ENCODE measurements at regions not wholly inside any gene's neighbourhood (a gene's known extent, or its start where the extent isn't known, plus 50 kb on each side); places are given as distances from the start of the nearest gene placed in this dataset.

DNA sequence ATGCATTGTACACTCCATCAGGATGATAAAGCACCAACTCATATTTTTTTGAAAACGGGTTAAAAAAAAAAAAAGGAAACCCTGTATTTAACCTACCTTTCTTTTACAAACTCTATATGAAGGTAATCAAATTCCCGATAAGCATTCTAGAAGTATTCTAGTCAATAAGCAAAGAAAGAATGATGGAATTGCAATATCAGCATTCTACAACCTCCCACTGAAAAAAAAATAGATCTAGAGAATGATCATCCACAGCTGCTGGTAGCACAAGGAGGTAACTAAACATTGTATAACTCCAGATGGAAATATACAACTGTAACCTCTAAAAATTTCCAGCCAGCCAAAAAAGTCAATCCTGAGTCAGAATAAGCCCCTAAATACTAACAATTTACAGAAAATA, 95.3 kb upstream of the DCC start:
- TF ChIP-seq CTCF (IDR thresholded peaks at IDR 0.05; ENCODE audit: low read depth, low read length, poor library complexity, severe bottlenecking) = no peak
- no peak for TF ChIP-seq EZH2phosphoT487 (IDR thresholded peaks at IDR 0.05; ENCODE audit: borderline replicate concordance, low read length)

Measured in DOHH2 (cell line).